Liver (tissue), 3 donors: ENCODE measurements at regions not wholly inside any gene's neighbourhood (a gene's known extent, or its start where the extent isn't known, plus 50 kb on each side); places are given as distances from the start of the nearest gene placed in this dataset.

Experiments used
- CTCF ChIP-seq: fragments of 150-350 bp; IDR thresholded peaks from 2 replicates; pipeline ENCODE4 v1.5.1; 2017; ENCODE audit warnings: improper control_type of control experiment, low read depth, low read length; ENCODE audit not compliant: missing input control
- FOXA1 ChIP-seq: IDR thresholded peaks from 2 replicates; pipeline ENCODE4 v1.6.1; 2016; ENCODE audit warnings: antibody characterized with exemption
- FOXA2 ChIP-seq: IDR thresholded peaks from 2 replicates; pipeline ENCODE4 v1.6.1; 2016; ENCODE audit warnings: antibody characterized with exemption
- GABPA ChIP-seq, 2 donors: IDR thresholded peaks in 1 of 2; conservative IDR thresholded peaks in 1 of 2; 2 replicates each; pipeline ENCODE4 v1.6.1; 2016; ENCODE audit warnings: antibody characterized with exemption in 2 of 2, mild to moderate bottlenecking in 1 of 2, moderate library complexity in 1 of 2
- JUND ChIP-seq, 2 donors: IDR thresholded peaks; 2 replicates each; pipeline ENCODE4 v1.6.1; 2016; ENCODE audit warnings: antibody characterized with exemption in 2 of 2
- MAX ChIP-seq: IDR thresholded peaks from 2 replicates; pipeline ENCODE4 v1.6.1; 2016; ENCODE audit warnings: antibody characterized with exemption
- NR2F2 ChIP-seq: IDR thresholded peaks from 2 replicates; pipeline ENCODE4 v1.6.1; 2016; ENCODE audit warnings: antibody characterized with exemption
- RAD21 ChIP-seq, 2 donors: IDR thresholded peaks; 2 replicates each; pipeline ENCODE4 v1.6.1; 2016; ENCODE audit warnings: antibody characterized with exemption in 2 of 2, mild to moderate bottlenecking in 2 of 2
- REST ChIP-seq: IDR thresholded peaks from 2 replicates; pipeline ENCODE4 v1.6.1; 2016; ENCODE audit warnings: antibody characterized with exemption, mild to moderate bottlenecking
- RXRA ChIP-seq, 2 donors: IDR thresholded peaks; 2 replicates each; pipeline ENCODE4 v1.6.1; 2017 to 2018; ENCODE audit warnings: antibody characterized with exemption in 2 of 2, mild to moderate bottlenecking in 1 of 2
- SP1 ChIP-seq: IDR thresholded peaks from 2 replicates; pipeline ENCODE4 v1.6.1; 2018; ENCODE audit warnings: antibody characterized with exemption, mild to moderate bottlenecking
- TAF1 ChIP-seq: conservative IDR thresholded peaks from 2 replicates; pipeline ENCODE4 v1.6.1; 2016; ENCODE audit warnings: antibody characterized with exemption, mild to moderate bottlenecking
- YY1 ChIP-seq: IDR thresholded peaks from 2 replicates; pipeline ENCODE4 v1.6.1; 2016; ENCODE audit warnings: antibody characterized with exemption, mild to moderate bottlenecking
- donor health status: healthy.
- donor health status: healthy.

- TF ChIP-seq SP1 = no peak
- TF ChIP-seq GABPA (IDR thresholded peaks at IDR 0.05 in 1 of 2, conservative IDR thresholded peaks at IDR 0.05 in 1 of 2) = no peak
- no peak for TF ChIP-seq REST
- no peak for TF ChIP-seq CTCF
- no peak for TF ChIP-seq TAF1
- no peak for TF ChIP-seq MAX
- no peak for TF ChIP-seq NR2F2
- TF ChIP-seq YY1 = no peak
- no peak for TF ChIP-seq RXRA (IDR thresholded peaks at IDR 0.05)
- TF ChIP-seq JUND (IDR thresholded peaks at IDR 0.05) = no peak
- no peak for TF ChIP-seq RAD21 (IDR thresholded peaks at IDR 0.05)
- no peak for TF ChIP-seq FOXA2
- TF ChIP-seq FOXA1 = no peak
Observed at GRCh38 chr13:60887711-60888110, 490.7 kb downstream of the TDRD3 start.
